Renal pelvis (tissue), 1 donor: ENCODE measurements at regions not wholly inside any gene's neighbourhood (a gene's known extent, or its start where the extent isn't known, plus 50 kb on each side); places are given as distances from the start of the nearest gene placed in this dataset.

Experiments used
- DNase-seq: peaks from one replicate; pipeline ENCODE4 v3.0.0-alpha.2; 2013

GRCh38 chr7:81648716-81649115 lies 121.1 kb downstream of the HGF start:
- DNase-seq = no peak

- DNase-seq = no peak
Measured at GRCh38 chr7:81645435-81645834, 124.4 kb downstream of the HGF start.

- no peak for DNase-seq
Measured at GRCh38 chr7:81641873-81642272, 128.0 kb downstream of the HGF start.

- DNase-seq = no peak
Measured at GRCh38 chr7:81638198-81638597, 131.6 kb downstream of the HGF start.

GRCh38 chr7:81637534-81637933 lies 132.3 kb downstream of the HGF start:
- DNase-seq = no peak

GRCh38 chr7:81632418-81632817 lies 137.4 kb downstream of the HGF start:
- no peak for DNase-seq

GRCh38 chr7:81630600-81630999 lies 139.2 kb downstream of the HGF start:
- no peak for DNase-seq

- DNase-seq = no peak
Measured at GRCh38 chr7:81629702-81630101, 140.1 kb downstream of the HGF start.

- DNase-seq = no peak
Measured at GRCh38 chr7:81628951-81629350, 140.9 kb downstream of the HGF start.

GRCh38 chr7:81627536-81628287 lies 142.1 kb downstream of the HGF start:
- no peak for DNase-seq

- DNase-seq = no peak
Measured at GRCh38 chr7:81626008-81626407, 143.8 kb downstream of the HGF start.

- no peak for DNase-seq
Measured at GRCh38 chr7:81624650-81625631, 144.9 kb downstream of the HGF start.

- DNase-seq = no peak
Measured at GRCh38 chr7:81624021-81624592, 145.7 kb downstream of the HGF start.

GRCh38 chr7:81623251-81623855 lies 146.5 kb downstream of the HGF start:
- no peak for DNase-seq

- DNase-seq = no peak
Measured at GRCh38 chr7:81621893-81622292, 148.0 kb downstream of the HGF start.

GRCh38 chr7:81618396-81619014 lies 151.3 kb downstream of the HGF start:
- DNase-seq = no peak

- DNase-seq = no peak
Measured at GRCh38 chr7:81616951-81617350, 152.9 kb downstream of the HGF start.

- no peak for DNase-seq
Measured at GRCh38 chr7:81611805-81612204, 158.0 kb downstream of the HGF start.

GRCh38 chr7:81611040-81611439 lies 158.8 kb downstream of the HGF start:
- DNase-seq = no peak

- no peak for DNase-seq
Measured at GRCh38 chr7:81608748-81609382, 161.0 kb downstream of the HGF start.

- DNase-seq = no peak
Measured at GRCh38 chr7:81607987-81608386, 161.9 kb downstream of the HGF start.
